HepG2 (cell line): ENCODE measurements at regions not wholly inside any gene's neighbourhood (a gene's known extent, or its start where the extent isn't known, plus 50 kb on each side); places are given as distances from the start of the nearest gene placed in this dataset.

Experiments
- ATF7-NPFF ChIP-seq: sonication (generic); formaldehyde crosslinking; IDR thresholded peaks from 2 replicates; pipeline ENCODE4 v1.8.1; 2023; ENCODE audit warnings: mild to moderate bottlenecking, low read depth, missing genetic modification reagents, moderate library complexity
- IRF2 ChIP-seq: IDR thresholded peaks from 2 replicates; pipeline ENCODE4 v1.6.1; 2018; ENCODE audit warnings: missing genetic modification reagents, missing compliant biosample characterization
- JUNB ChIP-seq: sonication (generic); formaldehyde crosslinking; IDR thresholded peaks from 2 replicates; pipeline ENCODE4 v1.8.0; 2022; ENCODE audit warnings: missing genetic modification reagents, mild to moderate bottlenecking, borderline replicate concordance
- KLF11 ChIP-seq: IDR thresholded peaks from 2 replicates; pipeline ENCODE4 v1.6.1; 2016; ENCODE audit warnings: missing compliant biosample characterization
- MEF2D ChIP-seq: sonication (generic); formaldehyde crosslinking; IDR thresholded peaks from 2 replicates; pipeline ENCODE4 v1.5.1; 2020; ENCODE audit warnings: mild to moderate bottlenecking, missing genetic modification reagents
- MTF2 ChIP-seq: sonication (generic); formaldehyde crosslinking; IDR thresholded peaks from 2 replicates; pipeline ENCODE4 v1.5.0; 2020; ENCODE audit warnings: missing genetic modification reagents, borderline replicate concordance
- NCOA2 ChIP-seq: sonication (generic); formaldehyde crosslinking; IDR thresholded peaks from 2 replicates; pipeline ENCODE4 v1.8.0; 2022; ENCODE audit warnings: inconsistent platforms
- PHF8 ChIP-seq: sonication (generic); formaldehyde crosslinking; IDR thresholded peaks from 2 replicates; pipeline ENCODE4 v1.5.0; 2020; ENCODE audit warnings: missing genetic modification reagents
- RFX1 ChIP-seq: fragments of 450-650 bp; IDR thresholded peaks from 2 replicates; pipeline ENCODE4 v1.6.1; 2017
- SAP130 ChIP-seq: IDR thresholded peaks from 2 replicates; pipeline ENCODE4 v1.6.1; 2016; ENCODE audit warnings: low read depth
- SMAD1 ChIP-seq: sonication (generic); formaldehyde crosslinking; IDR thresholded peaks from 2 replicates; pipeline ENCODE4 v1.4.0; 2020; ENCODE audit warnings: missing genetic modification reagents, low read depth, mild to moderate bottlenecking, borderline replicate concordance
- SP2 ChIP-seq: sonication (generic); formaldehyde crosslinking; IDR thresholded peaks from 2 replicates; pipeline ENCODE4 v1.5.1; 2020; ENCODE audit warnings: mild to moderate bottlenecking, missing genetic modification reagents
- ZNF333 ChIP-seq: sonication (generic); formaldehyde crosslinking; IDR thresholded peaks from 2 replicates; pipeline ENCODE4 v1.4.0; 2020; ENCODE audit warnings: mild to moderate bottlenecking, missing genetic modification reagents, borderline replicate concordance
- ZNF44 ChIP-seq: sonication (generic); formaldehyde crosslinking; IDR thresholded peaks from 2 replicates; pipeline ENCODE4 v1.5.1; 2020; ENCODE audit warnings: mild to moderate bottlenecking, missing genetic modification reagents
- ZSCAN20 ChIP-seq: sonication (generic); formaldehyde crosslinking; IDR thresholded peaks from 2 replicates; pipeline ENCODE4 v1.4.0; 2020; ENCODE audit warnings: missing genetic modification reagents, mild to moderate bottlenecking, borderline replicate concordance
- TF ChIP-seq, protein P1 (sequence below): sonication (generic); formaldehyde crosslinking; conservative IDR thresholded peaks from 2 replicates; pipeline ENCODE4 v1.4.0; 2020; ENCODE audit warnings: missing genetic modification reagents
- TF ChIP-seq, protein P2 (sequence below): sonication (generic); formaldehyde crosslinking; IDR thresholded peaks from 2 replicates; pipeline ENCODE4 v1.5.0; 2020; ENCODE audit warnings: missing genetic modification reagents, mild to moderate bottlenecking, borderline replicate concordance
- TF ChIP-seq, protein P3 (sequence below): sonication (generic); formaldehyde crosslinking; IDR thresholded peaks from 2 replicates; pipeline ENCODE4 v1.4.0; 2020; ENCODE audit warnings: missing genetic modification reagents
- TF ChIP-seq, protein P4 (sequence below): sonication (generic); formaldehyde crosslinking; IDR thresholded peaks from 2 replicates; pipeline ENCODE4 v1.4.0; 2020; ENCODE audit warnings: missing genetic modification reagents, borderline replicate concordance
- TF ChIP-seq, protein P5 (sequence below): sonication (generic); formaldehyde crosslinking; IDR thresholded peaks from 2 replicates; pipeline ENCODE4 v1.5.1; 2020; ENCODE audit warnings: missing genetic modification reagents, mild to moderate bottlenecking, borderline replicate concordance

DNA sequence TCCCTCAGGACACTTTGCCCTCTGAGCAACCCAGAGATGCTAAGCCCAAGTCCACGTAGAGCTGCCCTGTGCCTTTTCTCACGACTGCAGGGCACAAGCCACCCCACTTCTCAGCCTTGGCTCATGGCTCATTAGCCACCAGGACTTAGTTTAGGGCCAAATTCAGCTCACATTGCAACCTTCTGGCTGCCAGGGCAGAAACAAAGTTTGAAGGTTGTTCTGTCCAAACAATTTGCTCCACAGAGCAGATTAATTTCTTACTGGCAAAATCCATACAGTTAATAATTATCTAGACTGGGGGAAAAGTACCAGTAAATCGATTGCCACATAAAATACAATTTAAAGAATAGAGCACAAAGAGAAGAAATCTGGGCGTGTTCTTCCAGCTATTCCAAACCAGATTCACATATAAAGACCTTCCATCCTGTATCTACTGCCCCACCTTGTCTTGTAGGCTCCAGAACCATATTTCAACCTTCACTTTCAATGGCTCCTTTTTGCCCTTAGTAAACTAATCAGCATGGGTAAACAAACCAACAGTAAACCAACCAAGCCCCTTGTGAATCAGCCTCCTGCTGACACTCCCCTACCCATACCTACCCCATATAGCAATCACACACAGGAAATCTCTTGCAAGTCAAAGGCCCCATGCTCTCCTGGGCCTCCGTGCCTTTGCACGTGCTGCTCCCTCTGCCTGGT, 101.9 kb downstream of the QRSL1 start (continued):
- TF ChIP-seq, protein P1, sequence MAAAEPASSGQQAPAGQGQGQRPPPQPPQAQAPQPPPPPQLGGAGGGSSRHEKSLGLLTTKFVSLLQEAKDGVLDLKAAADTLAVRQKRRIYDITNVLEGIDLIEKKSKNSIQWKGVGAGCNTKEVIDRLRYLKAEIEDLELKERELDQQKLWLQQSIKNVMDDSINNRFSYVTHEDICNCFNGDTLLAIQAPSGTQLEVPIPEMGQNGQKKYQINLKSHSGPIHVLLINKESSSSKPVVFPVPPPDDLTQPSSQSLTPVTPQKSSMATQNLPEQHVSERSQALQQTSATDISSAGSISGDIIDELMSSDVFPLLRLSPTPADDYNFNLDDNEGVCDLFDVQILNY (CRISPR knock-in tag): no peak
- TF ChIP-seq JUNB (peak; percentile 21; the same call in 1 of the 2 replicates), IRF2 (CRISPR knock-in tag) (no peak), SP2 (no peak), MEF2D (CRISPR knock-in tag) (no peak), SMAD1 (CRISPR knock-in tag) (no peak), ZNF44 (CRISPR knock-in tag) (no peak), SAP130 (CRISPR knock-in tag) (peak; percentile 16; the same call in 1 of the 2 replicates), MTF2 (CRISPR knock-in tag) (no peak), RFX1 (no peak), ZNF333 (CRISPR knock-in tag) (no peak), KLF11 (no peak; the same call in 1 of the 2 replicates), ATF7-NPFF (CRISPR knock-in tag) (0 out of 2 replicates have a peak, but pooled peaks have one; percentile 21), ZSCAN20 (CRISPR knock-in tag) (no peak; the same call in 1 of the 2 replicates), PHF8 (CRISPR knock-in tag) (peak; percentile 32; the same call in 1 of the 2 replicates), NCOA2 (CRISPR knock-in tag) (peak; percentile 80)
- TF ChIP-seq, protein P2, sequence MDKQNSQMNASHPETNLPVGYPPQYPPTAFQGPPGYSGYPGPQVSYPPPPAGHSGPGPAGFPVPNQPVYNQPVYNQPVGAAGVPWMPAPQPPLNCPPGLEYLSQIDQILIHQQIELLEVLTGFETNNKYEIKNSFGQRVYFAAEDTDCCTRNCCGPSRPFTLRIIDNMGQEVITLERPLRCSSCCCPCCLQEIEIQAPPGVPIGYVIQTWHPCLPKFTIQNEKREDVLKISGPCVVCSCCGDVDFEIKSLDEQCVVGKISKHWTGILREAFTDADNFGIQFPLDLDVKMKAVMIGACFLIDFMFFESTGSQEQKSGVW (CRISPR knock-in tag): no peak
- TF ChIP-seq, protein P3, sequence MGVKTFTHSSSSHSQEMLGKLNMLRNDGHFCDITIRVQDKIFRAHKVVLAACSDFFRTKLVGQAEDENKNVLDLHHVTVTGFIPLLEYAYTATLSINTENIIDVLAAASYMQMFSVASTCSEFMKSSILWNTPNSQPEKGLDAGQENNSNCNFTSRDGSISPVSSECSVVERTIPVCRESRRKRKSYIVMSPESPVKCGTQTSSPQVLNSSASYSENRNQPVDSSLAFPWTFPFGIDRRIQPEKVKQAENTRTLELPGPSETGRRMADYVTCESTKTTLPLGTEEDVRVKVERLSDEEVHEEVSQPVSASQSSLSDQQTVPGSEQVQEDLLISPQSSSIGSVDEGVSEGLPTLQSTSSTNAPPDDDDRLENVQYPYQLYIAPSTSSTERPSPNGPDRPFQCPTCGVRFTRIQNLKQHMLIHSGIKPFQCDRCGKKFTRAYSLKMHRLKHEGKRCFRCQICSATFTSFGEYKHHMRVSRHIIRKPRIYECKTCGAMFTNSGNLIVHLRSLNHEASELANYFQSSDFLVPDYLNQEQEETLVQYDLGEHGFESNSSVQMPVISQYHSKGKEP (CRISPR knock-in tag): no peak
- TF ChIP-seq, protein P4, sequence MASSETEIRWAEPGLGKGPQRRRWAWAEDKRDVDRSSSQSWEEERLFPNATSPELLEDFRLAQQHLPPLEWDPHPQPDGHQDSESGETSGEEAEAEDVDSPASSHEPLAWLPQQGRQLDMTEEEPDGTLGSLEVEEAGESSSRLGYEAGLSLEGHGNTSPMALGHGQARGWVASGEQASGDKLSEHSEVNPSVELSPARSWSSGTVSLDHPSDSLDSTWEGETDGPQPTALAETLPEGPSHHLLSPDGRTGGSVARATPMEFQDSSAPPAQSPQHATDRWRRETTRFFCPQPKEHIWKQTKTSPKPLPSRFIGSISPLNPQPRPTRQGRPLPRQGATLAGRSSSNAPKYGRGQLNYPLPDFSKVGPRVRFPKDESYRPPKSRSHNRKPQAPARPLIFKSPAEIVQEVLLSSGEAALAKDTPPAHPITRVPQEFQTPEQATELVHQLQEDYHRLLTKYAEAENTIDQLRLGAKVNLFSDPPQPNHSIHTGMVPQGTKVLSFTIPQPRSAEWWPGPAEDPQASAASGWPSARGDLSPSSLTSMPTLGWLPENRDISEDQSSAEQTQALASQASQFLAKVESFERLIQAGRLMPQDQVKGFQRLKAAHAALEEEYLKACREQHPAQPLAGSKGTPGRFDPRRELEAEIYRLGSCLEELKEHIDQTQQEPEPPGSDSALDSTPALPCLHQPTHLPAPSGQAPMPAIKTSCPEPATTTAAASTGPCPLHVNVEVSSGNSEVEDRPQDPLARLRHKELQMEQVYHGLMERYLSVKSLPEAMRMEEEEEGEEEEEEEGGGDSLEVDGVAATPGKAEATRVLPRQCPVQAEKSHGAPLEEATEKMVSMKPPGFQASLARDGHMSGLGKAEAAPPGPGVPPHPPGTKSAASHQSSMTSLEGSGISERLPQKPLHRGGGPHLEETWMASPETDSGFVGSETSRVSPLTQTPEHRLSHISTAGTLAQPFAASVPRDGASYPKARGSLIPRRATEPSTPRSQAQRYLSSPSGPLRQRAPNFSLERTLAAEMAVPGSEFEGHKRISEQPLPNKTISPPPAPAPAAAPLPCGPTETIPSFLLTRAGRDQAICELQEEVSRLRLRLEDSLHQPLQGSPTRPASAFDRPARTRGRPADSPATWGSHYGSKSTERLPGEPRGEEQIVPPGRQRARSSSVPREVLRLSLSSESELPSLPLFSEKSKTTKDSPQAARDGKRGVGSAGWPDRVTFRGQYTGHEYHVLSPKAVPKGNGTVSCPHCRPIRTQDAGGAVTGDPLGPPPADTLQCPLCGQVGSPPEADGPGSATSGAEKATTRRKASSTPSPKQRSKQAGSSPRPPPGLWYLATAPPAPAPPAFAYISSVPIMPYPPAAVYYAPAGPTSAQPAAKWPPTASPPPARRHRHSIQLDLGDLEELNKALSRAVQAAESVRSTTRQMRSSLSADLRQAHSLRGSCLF (CRISPR knock-in tag): no peak
- TF ChIP-seq, protein P5, sequence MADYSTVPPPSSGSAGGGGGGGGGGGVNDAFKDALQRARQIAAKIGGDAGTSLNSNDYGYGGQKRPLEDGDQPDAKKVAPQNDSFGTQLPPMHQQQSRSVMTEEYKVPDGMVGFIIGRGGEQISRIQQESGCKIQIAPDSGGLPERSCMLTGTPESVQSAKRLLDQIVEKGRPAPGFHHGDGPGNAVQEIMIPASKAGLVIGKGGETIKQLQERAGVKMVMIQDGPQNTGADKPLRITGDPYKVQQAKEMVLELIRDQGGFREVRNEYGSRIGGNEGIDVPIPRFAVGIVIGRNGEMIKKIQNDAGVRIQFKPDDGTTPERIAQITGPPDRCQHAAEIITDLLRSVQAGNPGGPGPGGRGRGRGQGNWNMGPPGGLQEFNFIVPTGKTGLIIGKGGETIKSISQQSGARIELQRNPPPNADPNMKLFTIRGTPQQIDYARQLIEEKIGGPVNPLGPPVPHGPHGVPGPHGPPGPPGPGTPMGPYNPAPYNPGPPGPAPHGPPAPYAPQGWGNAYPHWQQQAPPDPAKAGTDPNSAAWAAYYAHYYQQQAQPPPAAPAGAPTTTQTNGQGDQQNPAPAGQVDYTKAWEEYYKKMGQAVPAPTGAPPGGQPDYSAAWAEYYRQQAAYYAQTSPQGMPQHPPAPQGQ: no peak
